ENCODE measurements at regions not wholly inside any gene's neighbourhood (a gene's known extent, or its start where the extent isn't known, plus 50 kb on each side); places are given as distances from the start of the nearest gene placed in this dataset.

DNA sequence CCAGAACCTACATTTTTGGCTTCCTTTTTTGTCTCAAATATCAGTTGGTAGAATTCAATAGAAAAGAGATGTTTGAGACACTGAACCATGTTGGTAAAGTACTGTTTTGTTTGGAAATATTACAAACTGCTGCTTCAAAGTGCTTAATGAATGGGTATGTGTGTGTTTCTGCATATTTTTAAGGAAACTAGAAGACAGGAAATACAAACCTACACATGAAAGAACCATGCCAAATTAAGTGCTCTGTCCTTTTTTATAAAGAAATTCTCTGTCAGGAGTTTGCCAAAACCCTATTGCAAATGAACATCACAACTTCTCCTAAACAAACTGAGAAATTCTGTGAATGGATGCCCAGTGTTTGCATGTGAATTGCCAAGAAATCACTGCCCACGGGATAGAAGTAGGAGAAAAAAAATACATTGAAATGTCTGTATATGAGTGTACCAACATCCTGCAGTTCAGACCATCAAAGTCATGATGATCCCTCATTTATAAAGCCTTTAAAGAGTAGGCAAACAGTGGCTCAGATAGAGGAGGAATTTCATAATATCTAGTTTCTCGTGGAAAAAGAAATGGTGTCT is 69.6 kb upstream of the RND3 start:
- no peak for TF ChIP-seq CEBPB (IDR thresholded peaks at IDR 0.05)
- TF ChIP-seq TAF1 (IDR thresholded peaks at IDR 0.05; ENCODE audit: low read depth), result no peak
- TF ChIP-seq YY1 (IDR thresholded peaks at IDR 0.05; ENCODE audit: low read depth), result no peak
- TF ChIP-seq TCF12 (IDR thresholded peaks at IDR 0.05; ENCODE audit: low read depth), result no peak
- TF ChIP-seq, protein P1, sequence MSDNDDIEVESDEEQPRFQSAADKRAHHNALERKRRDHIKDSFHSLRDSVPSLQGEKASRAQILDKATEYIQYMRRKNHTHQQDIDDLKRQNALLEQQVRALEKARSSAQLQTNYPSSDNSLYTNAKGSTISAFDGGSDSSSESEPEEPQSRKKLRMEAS (IDR thresholded peaks at IDR 0.05), result no peak
- TF ChIP-seq EP300 (IDR thresholded peaks at IDR 0.05; ENCODE audit: borderline replicate concordance), result no peak
- no peak for TF ChIP-seq FOXM1 (IDR thresholded peaks at IDR 0.05; ENCODE audit: borderline replicate concordance, low read depth)
- no peak for TF ChIP-seq RAD21 (IDR thresholded peaks at IDR 0.05; ENCODE audit: low read depth)
- TF ChIP-seq, protein P2, sequence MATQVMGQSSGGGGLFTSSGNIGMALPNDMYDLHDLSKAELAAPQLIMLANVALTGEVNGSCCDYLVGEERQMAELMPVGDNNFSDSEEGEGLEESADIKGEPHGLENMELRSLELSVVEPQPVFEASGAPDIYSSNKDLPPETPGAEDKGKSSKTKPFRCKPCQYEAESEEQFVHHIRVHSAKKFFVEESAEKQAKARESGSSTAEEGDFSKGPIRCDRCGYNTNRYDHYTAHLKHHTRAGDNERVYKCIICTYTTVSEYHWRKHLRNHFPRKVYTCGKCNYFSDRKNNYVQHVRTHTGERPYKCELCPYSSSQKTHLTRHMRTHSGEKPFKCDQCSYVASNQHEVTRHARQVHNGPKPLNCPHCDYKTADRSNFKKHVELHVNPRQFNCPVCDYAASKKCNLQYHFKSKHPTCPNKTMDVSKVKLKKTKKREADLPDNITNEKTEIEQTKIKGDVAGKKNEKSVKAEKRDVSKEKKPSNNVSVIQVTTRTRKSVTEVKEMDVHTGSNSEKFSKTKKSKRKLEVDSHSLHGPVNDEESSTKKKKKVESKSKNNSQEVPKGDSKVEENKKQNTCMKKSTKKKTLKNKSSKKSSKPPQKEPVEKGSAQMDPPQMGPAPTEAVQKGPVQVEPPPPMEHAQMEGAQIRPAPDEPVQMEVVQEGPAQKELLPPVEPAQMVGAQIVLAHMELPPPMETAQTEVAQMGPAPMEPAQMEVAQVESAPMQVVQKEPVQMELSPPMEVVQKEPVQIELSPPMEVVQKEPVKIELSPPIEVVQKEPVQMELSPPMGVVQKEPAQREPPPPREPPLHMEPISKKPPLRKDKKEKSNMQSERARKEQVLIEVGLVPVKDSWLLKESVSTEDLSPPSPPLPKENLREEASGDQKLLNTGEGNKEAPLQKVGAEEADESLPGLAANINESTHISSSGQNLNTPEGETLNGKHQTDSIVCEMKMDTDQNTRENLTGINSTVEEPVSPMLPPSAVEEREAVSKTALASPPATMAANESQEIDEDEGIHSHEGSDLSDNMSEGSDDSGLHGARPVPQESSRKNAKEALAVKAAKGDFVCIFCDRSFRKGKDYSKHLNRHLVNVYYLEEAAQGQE (IDR thresholded peaks at IDR 0.05; ENCODE audit: low read depth), result no peak
- TF ChIP-seq, protein P3, sequence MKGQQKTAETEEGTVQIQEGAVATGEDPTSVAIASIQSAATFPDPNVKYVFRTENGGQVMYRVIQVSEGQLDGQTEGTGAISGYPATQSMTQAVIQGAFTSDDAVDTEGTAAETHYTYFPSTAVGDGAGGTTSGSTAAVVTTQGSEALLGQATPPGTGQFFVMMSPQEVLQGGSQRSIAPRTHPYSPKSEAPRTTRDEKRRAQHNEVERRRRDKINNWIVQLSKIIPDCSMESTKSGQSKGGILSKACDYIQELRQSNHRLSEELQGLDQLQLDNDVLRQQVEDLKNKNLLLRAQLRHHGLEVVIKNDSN (IDR thresholded peaks at IDR 0.05), result no peak
- no peak for TF ChIP-seq NFIC (IDR thresholded peaks at IDR 0.05)
- no peak for TF ChIP-seq CREB1 (IDR thresholded peaks at IDR 0.05; ENCODE audit: low read depth)
- TF ChIP-seq TEAD4 (IDR thresholded peaks at IDR 0.05), result no peak
- TF ChIP-seq ZBTB7A (IDR thresholded peaks at IDR 0.05; ENCODE audit: low read depth), result no peak
